ENCODE measurements at regions not wholly inside any gene's neighbourhood (a gene's known extent, or its start where the extent isn't known, plus 50 kb on each side); places are given as distances from the start of the nearest gene placed in this dataset.

DNA sequence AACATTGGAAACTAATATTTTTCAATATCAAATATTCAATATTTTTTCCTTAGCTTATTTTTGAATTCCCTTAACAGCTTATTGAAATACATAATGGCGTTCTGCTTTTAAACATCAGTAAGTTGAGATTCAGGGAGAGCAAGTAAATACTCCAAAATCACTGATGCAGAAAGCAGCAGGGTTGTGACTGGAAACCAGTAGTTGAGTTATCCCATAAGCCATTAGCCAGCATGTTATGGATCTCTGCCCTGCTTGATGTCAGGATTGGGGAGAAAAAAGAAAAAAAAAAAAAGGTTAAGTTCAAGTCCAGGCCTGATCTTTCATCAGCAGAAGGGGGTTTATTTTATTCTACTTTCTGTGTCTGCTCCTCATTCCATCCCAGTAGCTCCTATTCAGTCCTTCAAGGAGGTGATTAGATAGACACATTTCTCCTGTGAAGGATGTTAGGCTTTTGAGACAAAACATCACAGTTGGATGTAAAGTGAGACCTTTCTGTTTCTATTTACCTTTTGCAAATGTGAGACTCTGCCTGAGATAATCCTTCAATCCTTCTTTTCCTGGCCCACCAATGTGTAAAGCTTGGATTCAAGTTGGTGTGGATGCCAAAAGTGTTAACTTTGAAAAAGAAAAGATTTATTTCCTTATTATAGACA lies 110.9 kb upstream of the HDAC9 start:
- no peaks in the 10 kb centered on the region for H3K27me3 Mint-ChIP-seq (ENCODE audit: low read depth)
- H3K9me3 Mint-ChIP-seq: no peaks in the 10 kb centered on the region
- TF ChIP-seq, protein P1, sequence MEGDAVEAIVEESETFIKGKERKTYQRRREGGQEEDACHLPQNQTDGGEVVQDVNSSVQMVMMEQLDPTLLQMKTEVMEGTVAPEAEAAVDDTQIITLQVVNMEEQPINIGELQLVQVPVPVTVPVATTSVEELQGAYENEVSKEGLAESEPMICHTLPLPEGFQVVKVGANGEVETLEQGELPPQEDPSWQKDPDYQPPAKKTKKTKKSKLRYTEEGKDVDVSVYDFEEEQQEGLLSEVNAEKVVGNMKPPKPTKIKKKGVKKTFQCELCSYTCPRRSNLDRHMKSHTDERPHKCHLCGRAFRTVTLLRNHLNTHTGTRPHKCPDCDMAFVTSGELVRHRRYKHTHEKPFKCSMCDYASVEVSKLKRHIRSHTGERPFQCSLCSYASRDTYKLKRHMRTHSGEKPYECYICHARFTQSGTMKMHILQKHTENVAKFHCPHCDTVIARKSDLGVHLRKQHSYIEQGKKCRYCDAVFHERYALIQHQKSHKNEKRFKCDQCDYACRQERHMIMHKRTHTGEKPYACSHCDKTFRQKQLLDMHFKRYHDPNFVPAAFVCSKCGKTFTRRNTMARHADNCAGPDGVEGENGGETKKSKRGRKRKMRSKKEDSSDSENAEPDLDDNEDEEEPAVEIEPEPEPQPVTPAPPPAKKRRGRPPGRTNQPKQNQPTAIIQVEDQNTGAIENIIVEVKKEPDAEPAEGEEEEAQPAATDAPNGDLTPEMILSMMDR (IDR thresholded peaks at IDR 0.05; ENCODE audit: unreplicated experiment): no peak
- H3K4me1 Mint-ChIP-seq: peaks cover 9% of the 10 kb centered on the region
- H3K4me3 Mint-ChIP-seq: no peak overlapping the region
- H3K36me3 Mint-ChIP-seq: peaks cover 2% of the 10 kb centered on the region
- no peak overlapping the region for H3K27ac Mint-ChIP-seq
- DNase-seq (ENCODE audit: low spot score in 2 of 2, unreplicated experiment in 2 of 2): no peak

DNA sequence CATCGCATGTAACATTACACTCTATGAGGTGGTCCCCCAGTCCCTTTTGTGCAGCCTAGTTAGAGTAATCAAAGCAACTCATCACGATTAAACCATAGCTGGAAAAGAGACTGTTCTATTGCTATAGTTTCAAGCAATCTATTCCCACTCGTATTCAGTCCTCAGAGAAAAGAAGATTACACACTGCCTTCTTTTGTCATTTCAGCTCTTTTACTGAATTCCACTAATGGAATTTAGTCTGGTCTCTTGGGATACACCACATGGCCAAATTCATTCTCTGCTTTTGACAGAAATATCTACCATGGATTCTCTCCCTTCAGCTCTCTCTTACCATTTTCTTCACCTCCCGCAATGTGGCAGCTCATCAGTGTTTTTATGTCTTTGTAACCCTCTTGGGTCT lies 108.9 kb upstream of the HDAC9 start:
- H3K4me3 Mint-ChIP-seq: no peak overlapping the region
- H3K4me1 Mint-ChIP-seq: peaks cover 12% of the 10 kb centered on the region
- peaks cover 3% of the 10 kb centered on the region for H3K9me3 Mint-ChIP-seq
- DNase-seq (ENCODE audit: low spot score in 2 of 2, unreplicated experiment in 2 of 2): no peak
- H3K27ac Mint-ChIP-seq: no peak overlapping the region
- no peaks in the 10 kb centered on the region for H3K36me3 Mint-ChIP-seq
- TF ChIP-seq, protein P1 (IDR thresholded peaks at IDR 0.05; ENCODE audit: unreplicated experiment): no peak
- no peaks in the 10 kb centered on the region for H3K27me3 Mint-ChIP-seq (ENCODE audit: low read depth)

DNA sequence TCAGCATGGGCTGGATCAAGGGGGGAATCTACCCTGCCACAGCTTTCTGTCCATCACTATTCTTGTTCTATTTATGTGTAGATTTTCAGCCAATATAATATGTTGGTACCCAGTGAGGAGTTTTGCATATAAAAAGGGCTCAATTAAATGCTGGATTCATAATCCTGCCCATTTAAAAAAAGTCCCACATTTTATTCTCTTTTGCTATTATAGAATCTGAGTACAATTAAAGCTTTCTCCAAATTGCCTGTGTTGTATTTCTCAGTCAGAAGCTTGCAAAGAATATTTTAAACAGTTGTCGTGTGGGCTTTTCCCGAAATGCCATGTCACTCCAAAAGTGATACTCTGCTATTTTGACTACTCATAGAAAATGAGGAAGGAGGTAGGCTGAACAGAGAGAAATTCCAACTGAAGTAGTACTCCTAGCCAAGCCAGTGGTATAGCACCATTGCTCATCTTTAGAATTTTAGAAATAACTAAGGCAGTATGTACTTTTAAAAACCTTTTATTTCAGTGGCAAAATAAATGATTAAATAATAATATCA lies 108.3 kb upstream of the HDAC9 start:
- TF ChIP-seq, protein P1 (IDR thresholded peaks at IDR 0.05; ENCODE audit: unreplicated experiment): no peak
- no peaks in the 10 kb centered on the region for H3K27me3 Mint-ChIP-seq (ENCODE audit: low read depth)
- H3K4me1 Mint-ChIP-seq: peaks cover 12% of the 10 kb centered on the region
- no peak overlapping the region for H3K27ac Mint-ChIP-seq
- no peak overlapping the region for H3K4me3 Mint-ChIP-seq
- no peak for DNase-seq (ENCODE audit: low spot score in 2 of 2, unreplicated experiment in 2 of 2)
- H3K36me3 Mint-ChIP-seq: no peaks in the 10 kb centered on the region
- peaks cover 3% of the 10 kb centered on the region for H3K9me3 Mint-ChIP-seq

DNA sequence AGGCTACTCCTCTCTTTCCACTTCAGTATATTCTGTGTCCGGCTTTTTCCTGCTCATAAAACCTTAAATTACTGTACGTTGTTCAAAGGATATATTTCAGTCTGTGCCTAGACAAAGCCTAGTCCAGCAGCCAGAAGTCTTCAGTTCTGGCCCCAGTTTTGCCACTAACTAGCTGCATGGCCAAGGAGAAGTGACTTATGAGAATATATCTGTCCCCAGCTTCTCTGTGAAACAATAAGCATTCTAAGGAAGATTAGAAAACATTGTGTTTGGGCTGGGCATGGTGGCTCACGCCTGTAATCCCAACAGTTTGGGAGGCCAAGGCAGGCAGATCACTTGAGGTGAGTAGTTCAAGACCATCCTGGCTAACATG lies 105.0 kb upstream of the HDAC9 start:
- Mint-ChIP-seq H3K27ac (no peak overlapping the region), H3K4me3 (no peak overlapping the region), H3K27me3 (ENCODE audit: low read depth) (no peaks in the 10 kb centered on the region), H3K36me3 (no peaks in the 10 kb centered on the region), H3K9me3 (peaks cover 3% of the 10 kb centered on the region), H3K4me1 (peaks cover 18% of the 10 kb centered on the region)
- TF ChIP-seq, protein P1 (IDR thresholded peaks at IDR 0.05; ENCODE audit: unreplicated experiment): no peak
- no peak for DNase-seq (ENCODE audit: low spot score in 2 of 2, unreplicated experiment in 2 of 2)

DNA sequence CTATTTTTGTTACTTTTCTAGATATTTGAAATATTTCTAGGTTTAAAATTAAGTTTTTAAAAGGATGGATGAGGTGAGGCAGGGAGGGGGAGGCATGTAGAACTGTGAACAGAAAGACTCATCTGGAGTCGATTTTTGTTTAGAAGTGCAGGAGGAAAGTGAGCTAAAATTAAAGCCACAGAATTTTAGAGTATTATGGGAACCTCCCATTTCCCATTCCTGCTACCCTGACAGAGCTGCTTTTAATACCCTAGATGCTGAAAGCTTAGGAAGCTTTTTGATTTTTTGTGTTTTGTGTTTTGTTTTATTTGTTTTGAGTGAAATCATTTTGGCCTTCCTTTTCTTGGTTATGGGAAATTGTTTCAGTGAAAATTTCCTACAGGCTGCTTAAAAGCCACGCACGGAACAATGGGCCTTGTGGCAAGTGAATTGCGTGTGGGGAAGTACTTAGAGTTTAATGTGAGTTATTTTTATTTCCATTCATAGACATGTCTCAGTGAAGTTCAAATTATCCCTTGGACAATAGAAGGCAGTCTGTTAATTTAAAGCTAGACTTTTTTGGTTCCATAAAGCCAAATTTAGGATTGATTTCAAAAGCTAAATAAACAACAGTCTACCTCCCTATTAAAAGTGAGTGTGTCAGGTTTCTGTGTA lies 102.0 kb upstream of the HDAC9 start:
- Mint-ChIP-seq H3K27ac (no peak overlapping the region), H3K4me3 (no peak overlapping the region), H3K4me1 (peaks cover 13% of the 10 kb centered on the region), H3K27me3 (ENCODE audit: low read depth) (no peaks in the 10 kb centered on the region), H3K36me3 (no peaks in the 10 kb centered on the region), H3K9me3 (peaks cover 3% of the 10 kb centered on the region)
- DNase-seq (ENCODE audit: low spot score in 2 of 2, unreplicated experiment in 2 of 2): no peak
- TF ChIP-seq, protein P1 (IDR thresholded peaks at IDR 0.05; ENCODE audit: unreplicated experiment): no peak
